Lower lobe of right lung (tissue), 2 donors: ENCODE measurements at regions not wholly inside any gene's neighbourhood (a gene's known extent, or its start where the extent isn't known, plus 50 kb on each side); places are given as distances from the start of the nearest gene placed in this dataset.

Source experiments
- ATAC-seq, 2 donors: fragments of 200-7000 bp; cut with Tn5 transposase; one replicate each; pipeline ENCODE4 v1.9.1; 2020 to 2022; ENCODE audit warnings: mild to moderate bottlenecking in 2 of 2, moderate library complexity in 2 of 2
- DNase-seq: peaks from one replicate; pipeline ENCODE4 v3.0.0-alpha.2; 2020
- H3K27ac ChIP-seq: fragments of 200-600 bp; one replicate; pipeline ENCODE4 v1.8.0; 2022
- H3K27me3 ChIP-seq: fragments of 200-600 bp; one replicate; pipeline ENCODE4 v1.8.0; 2022; ENCODE audit warnings: low read depth
- H3K36me3 ChIP-seq: fragments of 200-600 bp; one replicate; pipeline ENCODE4 v1.8.0; 2022; ENCODE audit warnings: mild to moderate bottlenecking
- H3K4me1 ChIP-seq: fragments of 200-600 bp; one replicate; pipeline ENCODE4 v1.8.0; 2022
- H3K4me3 ChIP-seq: fragments of 200-600 bp; one replicate; pipeline ENCODE4 v1.8.0; 2022; ENCODE audit warnings: mild to moderate bottlenecking
- H3K9me3 ChIP-seq: fragments of 200-600 bp; one replicate; pipeline ENCODE4 v1.8.0; 2022
- intact Hi-C: fragments of 100-400 bp; cut with DNase I; formaldehyde crosslinking; loops from one replicate; pipeline ENCODE4 v1.11.0; 2022
- TF ChIP-seq, protein P1 (sequence below): fragments of 200-600 bp; IDR thresholded peaks from one replicate; pipeline ENCODE4 v1.8.0; 2022; ENCODE audit warnings: antibody characterized with exemption, mild to moderate bottlenecking
- donor health status: DM: no; HTN: yes; CAD: no; lungs with severe emphysema.

DNA sequence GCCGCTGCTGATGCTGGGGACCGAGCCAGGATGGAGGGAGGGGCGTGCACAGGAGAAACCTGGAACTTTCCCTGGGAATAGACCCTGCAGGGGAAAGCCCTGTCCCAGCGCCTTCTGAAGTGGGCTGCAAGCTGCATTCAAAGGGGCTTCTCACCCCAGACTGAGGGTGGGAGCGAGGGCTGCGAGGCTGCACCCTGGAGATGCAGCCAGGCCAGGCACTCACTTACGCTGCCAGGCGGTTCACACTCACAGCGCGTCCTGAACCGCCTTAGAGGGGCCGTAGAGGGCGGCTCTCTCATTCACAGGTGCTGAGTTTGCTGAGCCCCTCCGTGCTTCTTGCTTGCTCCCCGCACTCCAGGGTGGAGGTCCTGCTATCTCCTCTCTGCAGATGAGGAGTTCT, 208.5 kb upstream of the C14orf180 start:
- no peak overlapping the region for H3K4me3 ChIP-seq
- H3K4me1 ChIP-seq: no peaks in the 10 kb centered on the region
- H3K36me3 ChIP-seq: no peaks in the 10 kb centered on the region
- intact Hi-C loops: no loop called here
- DNase-seq (peak; percentile 34), ATAC-seq (no peak)
- no peaks in the 10 kb centered on the region for H3K9me3 ChIP-seq
- H3K27me3 ChIP-seq: peaks cover 17% of the 10 kb centered on the region
- no peak overlapping the region for H3K27ac ChIP-seq
- TF ChIP-seq, protein P1, sequence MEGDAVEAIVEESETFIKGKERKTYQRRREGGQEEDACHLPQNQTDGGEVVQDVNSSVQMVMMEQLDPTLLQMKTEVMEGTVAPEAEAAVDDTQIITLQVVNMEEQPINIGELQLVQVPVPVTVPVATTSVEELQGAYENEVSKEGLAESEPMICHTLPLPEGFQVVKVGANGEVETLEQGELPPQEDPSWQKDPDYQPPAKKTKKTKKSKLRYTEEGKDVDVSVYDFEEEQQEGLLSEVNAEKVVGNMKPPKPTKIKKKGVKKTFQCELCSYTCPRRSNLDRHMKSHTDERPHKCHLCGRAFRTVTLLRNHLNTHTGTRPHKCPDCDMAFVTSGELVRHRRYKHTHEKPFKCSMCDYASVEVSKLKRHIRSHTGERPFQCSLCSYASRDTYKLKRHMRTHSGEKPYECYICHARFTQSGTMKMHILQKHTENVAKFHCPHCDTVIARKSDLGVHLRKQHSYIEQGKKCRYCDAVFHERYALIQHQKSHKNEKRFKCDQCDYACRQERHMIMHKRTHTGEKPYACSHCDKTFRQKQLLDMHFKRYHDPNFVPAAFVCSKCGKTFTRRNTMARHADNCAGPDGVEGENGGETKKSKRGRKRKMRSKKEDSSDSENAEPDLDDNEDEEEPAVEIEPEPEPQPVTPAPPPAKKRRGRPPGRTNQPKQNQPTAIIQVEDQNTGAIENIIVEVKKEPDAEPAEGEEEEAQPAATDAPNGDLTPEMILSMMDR: no peak

DNA sequence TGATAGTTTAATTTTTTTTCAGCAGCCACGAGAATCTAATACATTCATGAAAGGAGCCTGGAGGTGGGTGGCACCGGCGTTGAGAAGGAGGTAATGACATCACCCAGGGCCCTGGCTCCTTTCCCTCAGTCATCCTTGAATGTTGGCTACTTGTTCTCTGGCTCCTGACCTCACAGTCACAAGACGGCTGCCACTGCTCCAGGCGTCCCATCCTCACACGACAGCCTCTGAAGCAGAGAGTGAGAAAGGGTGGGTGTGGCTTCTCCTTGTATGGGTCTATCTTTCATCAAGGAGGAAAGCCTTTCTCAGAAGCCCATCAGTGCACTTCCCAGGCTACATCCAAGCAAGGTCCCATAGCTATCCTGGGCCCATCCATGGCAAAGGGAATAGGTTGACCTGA, 207.6 kb upstream of the C14orf180 start:
- peaks cover 17% of the 10 kb centered on the region for H3K27me3 ChIP-seq
- no peak overlapping the region for H3K4me3 ChIP-seq
- H3K27ac ChIP-seq: no peak overlapping the region
- no peaks in the 10 kb centered on the region for H3K4me1 ChIP-seq
- intact Hi-C loops: no loop called here
- peak; percentile 4 for DNase-seq
- TF ChIP-seq, protein P1: no peak
- ATAC-seq: no peak
- no peaks in the 10 kb centered on the region for H3K36me3 ChIP-seq
- H3K9me3 ChIP-seq: no peaks in the 10 kb centered on the region

DNA sequence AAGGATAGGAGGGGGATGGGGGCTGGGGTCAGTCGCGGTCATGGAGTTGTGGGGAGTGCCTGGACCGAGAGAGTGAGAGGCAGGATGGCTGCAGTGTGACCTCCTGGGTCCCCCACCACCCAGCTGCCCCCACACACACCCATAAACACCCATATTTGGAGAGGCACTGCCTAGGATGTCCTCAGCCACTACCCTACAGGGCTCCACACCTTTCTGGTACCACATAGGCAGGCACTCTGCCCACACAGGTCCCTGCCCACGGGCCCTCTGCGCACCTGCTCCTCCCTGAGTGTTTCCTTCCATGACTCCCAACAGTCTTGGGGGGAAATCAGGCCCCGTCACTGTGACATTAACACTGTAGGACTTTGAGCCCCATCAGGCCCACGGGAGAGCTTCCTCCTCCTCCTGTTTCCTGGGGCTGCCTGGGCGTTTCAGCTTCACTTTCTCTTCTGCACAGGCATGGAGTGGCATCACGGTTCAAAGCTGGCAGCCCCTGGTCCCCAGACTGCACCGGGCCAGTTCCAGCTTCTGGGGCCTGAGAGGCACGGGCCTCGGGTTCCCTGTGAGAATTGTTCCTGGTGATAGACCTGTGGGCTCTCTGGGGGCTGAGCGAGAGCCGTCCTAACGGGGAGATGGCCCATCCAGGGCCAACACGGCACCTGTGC, 207.0 kb upstream of the C14orf180 start:
- H3K27ac ChIP-seq: no peak overlapping the region
- no peak overlapping the region for H3K4me3 ChIP-seq
- no peaks in the 10 kb centered on the region for H3K4me1 ChIP-seq
- ATAC-seq (no peak), DNase-seq (peak; percentile 15)
- no peaks in the 10 kb centered on the region for H3K36me3 ChIP-seq
- H3K9me3 ChIP-seq: no peaks in the 10 kb centered on the region
- intact Hi-C loops: no loop called here
- peaks cover 17% of the 10 kb centered on the region for H3K27me3 ChIP-seq
- TF ChIP-seq, protein P1: no peak

DNA sequence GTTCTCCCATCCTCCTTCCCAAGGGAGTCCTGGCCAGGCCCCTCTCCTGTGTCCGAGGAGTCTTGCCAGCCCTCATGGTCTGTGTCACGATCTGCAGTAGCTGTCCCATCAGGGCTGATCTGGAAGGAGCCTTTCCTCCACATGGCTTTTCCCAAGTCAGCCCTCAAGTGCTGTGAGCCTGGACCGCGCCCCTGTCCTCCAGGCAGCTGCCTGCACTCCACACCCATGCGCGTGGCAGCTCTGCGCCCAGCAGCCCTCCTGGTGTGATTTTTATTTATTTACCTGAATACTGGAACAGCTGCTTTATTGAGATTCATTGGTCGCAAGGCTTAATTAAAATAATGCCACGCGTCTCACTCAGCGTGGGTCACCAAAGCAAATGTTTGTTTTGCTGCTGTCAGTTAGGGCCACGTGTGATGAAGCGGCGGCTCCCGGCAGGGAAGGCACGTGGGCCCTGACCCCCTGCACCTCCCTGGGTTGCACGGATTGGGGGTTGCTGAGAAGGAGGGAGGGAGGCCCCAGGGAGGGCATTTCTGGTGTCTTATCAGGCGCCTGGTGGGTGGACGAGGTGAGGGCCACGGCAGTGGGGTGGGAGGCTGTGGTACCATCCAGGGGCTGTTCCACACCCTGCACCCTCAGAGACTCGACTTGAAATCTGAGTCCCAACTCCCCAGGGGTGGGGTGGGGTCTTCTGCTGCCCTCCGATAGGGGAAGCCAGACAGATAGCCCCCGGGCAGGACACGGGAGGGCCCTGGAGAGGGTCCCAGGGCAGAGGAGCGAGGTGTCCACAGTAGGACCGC, 206.3 kb upstream of the C14orf180 start:
- no peaks in the 10 kb centered on the region for H3K4me1 ChIP-seq
- intact Hi-C loops: no loop called here
- peaks cover 17% of the 10 kb centered on the region for H3K27me3 ChIP-seq
- no peak for ATAC-seq
- H3K9me3 ChIP-seq: no peaks in the 10 kb centered on the region
- no peaks in the 10 kb centered on the region for H3K36me3 ChIP-seq
- no peak overlapping the region for H3K27ac ChIP-seq
- peak; percentile 30 for DNase-seq
- TF ChIP-seq, protein P1: no peak
- no peak overlapping the region for H3K4me3 ChIP-seq

DNA sequence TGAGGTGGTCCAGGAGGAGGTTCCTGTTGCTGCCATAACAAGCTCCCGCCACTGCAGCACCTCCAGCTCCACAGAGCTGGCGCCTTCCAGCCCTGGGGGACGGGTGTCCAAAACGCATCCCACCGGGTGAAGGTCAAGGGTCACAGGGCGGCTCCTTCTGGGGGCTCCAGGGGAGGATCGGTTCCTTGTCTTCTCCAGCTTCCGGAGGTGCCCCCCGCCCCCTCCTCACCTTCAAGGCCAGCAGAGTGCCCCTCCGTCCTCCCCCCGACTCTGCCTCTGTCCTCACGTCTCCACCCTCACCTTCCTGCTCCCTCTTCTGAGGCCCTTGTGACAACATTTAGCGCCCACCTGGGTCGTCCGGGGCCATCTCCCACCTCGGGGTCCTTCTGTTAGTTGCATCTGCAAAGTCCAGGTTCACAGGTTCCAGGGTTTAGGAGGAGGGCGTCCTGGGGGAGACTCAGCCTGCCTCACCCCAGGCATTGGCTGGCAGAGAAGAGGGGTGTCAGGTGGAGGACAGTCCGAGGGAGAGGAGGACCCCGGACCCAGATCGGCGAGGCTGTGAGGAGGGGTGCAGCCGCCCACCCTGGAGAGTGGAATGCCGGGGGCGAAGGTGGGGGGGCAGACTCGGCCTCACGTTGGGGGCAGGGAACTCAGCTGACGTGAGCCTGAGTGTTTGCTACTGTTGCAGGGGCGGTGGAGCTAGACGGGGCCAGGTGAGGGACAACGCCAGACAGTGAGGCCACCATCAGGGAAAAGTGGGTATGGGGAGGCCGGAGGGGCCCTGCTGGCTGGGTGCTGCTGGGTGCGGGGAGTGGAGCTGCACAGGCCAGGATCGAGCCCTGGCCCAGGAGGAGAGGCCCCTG, 205.5 kb upstream of the C14orf180 start:
- Histone ChIP-seq H3K27ac (no peak overlapping the region), H3K4me1 (no peaks in the 10 kb centered on the region), H3K27me3 (peaks cover 12% of the 10 kb centered on the region), H3K36me3 (no peaks in the 10 kb centered on the region), H3K9me3 (no peaks in the 10 kb centered on the region), H3K4me3 (no peak overlapping the region)
- DNase-seq: no peak
- TF ChIP-seq, protein P1: no peak
- intact Hi-C loops: no loop called here
- ATAC-seq: no peak
